ENCODE measurements at regions not wholly inside any gene's neighbourhood (a gene's known extent, or its start where the extent isn't known, plus 50 kb on each side); places are given as distances from the start of the nearest gene placed in this dataset.

DNA sequence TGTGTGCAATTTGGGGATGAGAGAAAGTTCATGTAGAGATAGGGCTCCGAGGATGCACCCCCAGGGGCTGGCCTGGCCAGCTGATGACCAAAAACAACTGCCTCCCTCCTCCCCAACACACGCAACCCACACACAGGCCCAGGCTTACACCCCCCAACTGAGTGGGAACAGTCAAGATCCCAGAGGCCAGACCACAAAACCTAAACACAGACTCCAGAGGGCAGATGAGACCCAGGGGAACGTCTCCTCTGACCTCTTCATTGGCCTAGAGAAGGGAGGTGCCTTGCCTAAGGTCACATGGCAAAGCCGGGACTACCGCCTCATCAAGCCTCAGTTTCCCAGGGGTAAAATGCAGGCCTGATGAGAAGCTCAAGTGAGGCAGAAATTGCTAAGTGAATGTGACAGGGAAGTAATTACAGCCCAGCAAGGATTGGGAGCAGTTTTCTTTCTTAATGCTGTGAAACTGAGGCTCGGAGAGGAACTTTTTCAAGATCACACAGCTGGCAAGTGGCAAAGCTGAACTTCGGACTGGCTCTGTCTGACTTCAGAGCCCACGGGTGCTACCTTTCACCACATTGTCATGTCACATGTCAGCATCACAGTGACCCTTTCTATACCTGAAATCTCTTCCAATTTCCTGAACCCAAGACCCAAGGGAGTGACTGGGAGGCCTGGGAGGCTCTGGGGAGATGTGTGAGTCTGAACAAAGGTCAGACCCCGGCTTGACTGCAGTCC lies 69.9 kb upstream of the WNT11 start:
- no peak for DNase-seq

DNA sequence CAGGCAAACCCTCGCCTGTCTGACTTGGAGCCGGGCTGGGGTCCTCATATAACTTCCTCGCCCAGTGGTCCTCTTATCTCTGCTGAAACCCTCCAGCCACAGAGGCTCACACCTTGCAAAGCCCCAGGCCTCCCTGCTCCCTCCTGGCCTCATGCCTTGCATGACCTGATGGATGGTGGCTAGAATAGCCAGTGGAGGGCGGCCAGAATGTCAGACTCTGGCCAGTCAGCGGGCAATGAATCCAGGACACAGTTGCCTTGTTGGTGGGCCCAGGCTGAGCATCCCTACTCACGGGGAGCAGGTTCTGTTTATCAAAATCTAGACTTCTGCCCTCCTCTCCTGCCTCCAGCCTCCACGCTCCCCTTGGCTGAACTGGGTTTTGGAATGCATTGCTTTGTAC lies 69.1 kb upstream of the WNT11 start:
- no peak for DNase-seq

DNA sequence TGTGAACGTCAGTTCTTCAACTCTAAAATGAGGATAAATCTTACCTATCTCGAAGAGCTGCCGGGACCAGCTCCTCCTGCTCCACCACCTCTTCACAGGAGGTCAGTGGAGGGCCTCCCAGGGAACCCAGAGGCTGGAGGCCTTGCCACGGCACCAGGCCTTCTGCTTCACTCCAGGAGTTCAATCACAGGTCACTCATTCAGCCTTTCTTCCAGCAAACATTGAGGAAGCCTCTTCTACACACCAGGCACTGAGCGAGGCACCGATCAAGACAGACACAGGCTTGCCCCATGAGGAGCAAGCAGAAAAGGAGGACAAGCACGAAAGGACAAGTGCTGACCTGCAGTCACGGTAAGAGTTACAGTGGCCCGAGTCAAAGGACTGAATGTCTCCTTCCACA lies 64.8 kb upstream of the WNT11 start:
- no peak for DNase-seq

DNA sequence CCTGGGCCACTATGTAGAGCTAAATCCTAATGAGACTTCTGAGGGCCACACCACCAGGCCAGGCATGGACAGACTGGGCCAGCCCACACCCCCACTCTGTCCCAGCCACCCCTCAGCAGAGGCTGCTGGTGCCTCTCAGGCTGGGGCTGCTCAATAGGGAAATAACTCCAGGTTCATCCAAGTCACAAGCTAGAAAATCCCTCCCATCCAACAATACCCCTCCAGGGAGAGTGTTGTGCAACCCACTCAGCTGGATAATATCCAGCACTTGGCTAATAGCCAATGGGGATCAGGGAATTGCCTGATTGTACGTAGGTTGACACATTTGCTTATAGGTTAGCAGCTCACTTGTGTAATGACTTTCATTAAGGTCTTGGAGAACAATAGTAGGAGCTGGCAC lies 64.1 kb upstream of the WNT11 start:
- DNase-seq: no peak

DNA sequence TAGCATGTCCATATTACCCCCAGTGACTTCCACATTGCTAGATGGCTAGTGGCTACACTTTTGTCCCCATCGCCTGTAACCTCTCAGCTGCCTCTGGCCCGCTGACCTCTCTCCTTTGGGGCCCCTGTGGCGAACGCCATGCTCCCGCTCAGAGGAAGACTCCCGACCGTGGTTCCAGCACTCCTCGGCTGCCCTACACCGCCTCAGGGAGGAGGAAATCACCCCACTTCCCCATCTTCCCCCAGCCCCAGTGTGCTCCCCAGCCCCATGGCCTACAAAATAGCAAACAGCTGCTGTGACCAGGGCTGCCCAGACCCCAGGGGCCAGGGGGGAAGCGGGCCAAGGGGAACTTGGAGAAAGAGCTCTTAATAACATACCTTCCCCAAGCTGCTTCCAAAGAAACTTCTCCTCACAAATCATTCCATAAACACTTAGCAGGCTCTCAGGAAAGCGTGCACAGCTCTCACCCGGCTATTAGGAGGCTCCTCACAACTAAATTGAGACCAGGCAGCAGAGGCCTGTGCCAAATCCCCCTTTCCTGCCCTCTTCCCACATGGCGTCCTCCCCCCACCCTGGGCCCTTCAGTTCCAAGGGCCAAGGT lies 63.5 kb upstream of the WNT11 start:
- no peak for DNase-seq

DNA sequence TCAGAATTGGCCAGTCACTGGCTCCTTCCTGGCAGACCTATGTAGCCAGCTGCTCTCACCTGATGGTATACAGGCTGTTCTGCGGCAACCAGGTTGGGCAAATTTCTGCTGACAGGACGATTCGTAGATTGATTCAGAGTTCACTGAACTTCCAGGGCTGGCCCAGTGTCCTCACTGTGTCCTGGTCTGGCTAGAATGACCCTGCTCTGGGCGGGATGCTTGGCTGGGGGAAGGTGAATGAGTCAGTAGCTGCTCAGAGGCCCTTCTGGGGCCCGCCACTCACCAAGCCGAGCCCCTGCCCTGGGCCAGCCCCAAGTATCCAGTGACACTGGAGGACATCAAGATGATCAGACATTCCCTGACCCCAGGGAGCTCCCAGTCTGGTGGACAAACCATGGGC lies 62.9 kb upstream of the WNT11 start:
- no peak for DNase-seq

DNA sequence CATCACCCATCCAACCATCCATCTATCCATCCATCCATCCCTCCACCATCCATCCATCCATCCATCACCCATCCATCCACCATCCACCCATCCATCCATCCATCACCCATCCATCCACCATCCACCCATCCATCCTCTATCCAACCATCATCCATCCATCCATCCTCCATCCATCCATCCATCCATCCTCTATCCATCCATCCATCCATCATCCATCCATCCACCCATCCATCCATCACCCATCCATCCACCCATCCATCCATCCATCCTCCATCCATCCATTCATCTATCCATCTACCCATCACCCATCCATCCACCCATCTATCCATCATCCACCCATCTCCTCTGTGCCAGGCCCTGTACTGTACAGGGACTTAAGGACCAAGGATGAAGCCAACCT lies 62.2 kb upstream of the WNT11 start:
- DNase-seq: no peak

DNA sequence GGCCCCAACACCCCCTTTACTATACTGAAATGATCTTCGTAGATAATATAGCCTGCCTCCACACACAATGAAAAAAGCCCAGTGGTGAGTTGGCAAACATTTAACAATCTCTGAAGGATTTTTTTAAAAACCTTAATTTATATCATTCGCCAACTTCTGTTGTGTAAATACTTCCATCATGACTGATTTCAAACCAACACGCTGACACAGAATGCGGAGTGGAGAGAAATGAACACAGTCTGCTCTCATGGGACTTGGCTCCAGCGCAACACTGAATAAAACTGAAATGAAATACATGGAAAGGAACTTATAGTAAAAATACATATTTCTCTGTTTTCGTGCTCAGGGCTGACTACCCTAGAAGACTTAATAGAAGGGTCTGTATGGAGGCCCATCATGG lies 61.3 kb upstream of the WNT11 start:
- no peak for DNase-seq

DNA sequence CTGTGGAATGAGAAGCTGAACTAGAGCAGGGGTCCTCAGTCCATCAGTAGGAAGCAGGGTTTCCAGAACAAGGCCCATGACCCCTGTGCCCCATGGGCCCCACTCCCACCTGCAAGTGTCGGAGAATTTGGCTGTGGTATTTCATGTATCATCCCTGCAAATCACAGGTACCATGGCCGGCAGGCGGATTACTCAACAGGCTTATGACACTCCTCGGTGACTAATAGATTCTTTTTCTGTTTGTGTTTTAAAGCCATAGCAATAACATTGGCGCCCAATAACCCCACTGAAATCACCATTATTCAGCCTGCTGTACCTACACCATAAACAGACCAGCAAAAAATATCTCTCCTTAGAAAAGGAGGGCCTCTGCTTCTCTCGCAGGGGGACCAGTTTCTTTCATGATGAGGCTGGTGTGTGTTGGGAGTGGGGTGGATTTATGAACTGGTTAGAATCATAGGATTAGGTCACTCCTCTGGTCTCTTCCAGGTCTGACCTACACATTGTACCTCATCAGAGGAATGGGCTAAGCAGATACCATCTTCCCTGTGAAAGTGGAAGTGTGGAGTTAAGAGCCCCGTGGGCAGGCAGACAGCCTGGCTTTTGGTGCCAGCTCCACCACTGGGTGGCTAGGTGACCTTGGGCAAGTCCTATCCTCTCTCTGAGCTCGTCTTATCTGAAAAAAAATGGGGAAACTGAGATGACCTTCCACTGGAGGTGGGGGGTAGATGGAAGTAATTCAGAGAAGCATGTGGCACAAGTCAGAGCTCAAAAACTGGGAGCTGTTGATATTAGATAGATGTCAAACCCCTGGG lies 60.2 kb upstream of the WNT11 start:
- DNase-seq: no peak

DNA sequence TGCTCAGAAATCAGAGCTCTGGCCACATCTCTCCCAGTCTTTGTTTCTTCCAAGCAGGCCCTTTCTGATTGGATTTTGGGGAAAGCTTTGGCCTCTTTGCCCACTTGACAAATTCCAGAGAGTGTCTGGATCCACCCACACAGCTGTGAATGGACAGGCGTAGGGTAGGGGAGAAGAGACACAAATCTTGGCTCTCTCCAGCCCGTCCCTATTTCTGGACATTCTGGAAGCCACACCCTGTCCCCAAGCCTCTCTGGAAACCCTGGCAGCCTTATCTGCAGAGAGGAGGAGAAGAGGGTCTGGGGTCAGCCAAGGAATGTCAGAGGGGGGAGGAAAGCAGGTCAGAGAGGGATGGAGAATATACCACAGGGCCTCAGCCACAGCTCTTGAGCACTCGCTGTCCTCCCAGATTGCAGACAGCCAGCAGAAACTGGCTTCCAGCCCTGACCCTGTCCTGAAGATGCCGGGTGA lies 59.5 kb upstream of the WNT11 start:
- no peak for DNase-seq

DNA sequence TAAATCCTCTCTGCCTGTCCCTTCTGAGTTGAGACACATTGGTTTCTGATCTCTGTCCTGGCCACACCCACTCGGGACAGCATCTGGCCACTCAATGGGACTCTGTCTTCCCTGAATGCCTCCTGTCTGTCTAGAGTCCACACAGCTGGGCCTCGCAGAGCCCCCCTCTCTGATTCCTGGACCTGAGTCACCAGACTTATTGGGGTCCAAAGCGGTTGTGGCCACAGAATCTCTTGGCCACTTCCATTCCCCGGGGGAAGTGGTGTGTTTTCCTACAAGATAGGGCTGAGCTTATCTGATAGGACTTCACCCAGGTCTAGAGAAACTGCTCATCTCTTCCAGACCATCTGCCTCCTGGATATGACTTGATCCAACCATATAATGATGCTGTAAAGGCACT lies 57.4 kb upstream of the WNT11 start:
- DNase-seq: no peak

DNA sequence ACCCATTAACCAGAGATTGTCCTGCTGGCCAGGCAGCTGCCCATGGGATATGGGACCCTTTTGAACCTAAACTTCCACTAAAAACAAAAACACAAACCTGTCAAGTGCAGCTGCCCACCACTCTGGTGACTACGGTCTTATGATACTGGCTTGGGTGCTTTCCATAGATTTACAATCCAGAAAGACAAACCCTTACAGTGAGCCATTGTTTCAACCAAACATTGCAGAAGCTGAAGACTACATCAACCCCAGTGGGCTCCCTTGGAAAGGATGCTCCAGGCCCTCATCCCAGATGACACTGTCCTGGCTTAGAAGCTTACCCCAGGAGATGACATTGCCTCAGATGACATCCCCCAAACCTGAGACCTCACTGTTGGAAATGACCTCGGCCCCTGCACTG lies 56.9 kb upstream of the WNT11 start:
- DNase-seq: no peak

DNA sequence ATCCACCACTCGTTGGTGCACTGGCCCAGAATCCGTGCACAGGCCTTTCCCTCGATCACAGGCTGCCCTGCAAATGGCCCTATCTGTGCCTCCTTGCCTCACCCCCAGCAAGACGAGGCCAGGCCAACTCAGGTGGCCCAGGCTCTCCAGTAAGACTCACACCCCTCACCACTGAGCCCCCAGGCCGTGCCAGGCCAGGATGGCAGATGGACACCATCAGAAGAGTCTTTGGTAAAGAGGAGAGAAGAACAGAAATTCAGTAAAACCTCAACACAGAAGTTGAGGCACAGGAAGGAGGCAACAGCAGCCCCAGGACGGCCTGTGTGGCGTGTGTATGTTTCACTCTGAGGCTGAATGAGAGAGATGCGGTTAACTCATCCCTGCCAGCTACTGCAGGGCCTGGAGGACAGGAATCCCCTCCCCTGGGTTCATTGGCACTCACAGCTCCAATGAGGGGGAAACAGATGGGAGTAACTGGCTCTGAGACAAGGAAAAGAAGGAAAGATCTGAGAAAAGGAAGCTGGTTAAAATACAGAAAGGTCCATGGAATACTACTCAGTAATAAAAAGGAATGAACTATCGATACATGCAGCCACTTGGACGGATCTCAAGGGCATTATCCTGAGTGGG lies 54.1 kb upstream of the WNT11 start:
- DNase-seq: no peak

DNA sequence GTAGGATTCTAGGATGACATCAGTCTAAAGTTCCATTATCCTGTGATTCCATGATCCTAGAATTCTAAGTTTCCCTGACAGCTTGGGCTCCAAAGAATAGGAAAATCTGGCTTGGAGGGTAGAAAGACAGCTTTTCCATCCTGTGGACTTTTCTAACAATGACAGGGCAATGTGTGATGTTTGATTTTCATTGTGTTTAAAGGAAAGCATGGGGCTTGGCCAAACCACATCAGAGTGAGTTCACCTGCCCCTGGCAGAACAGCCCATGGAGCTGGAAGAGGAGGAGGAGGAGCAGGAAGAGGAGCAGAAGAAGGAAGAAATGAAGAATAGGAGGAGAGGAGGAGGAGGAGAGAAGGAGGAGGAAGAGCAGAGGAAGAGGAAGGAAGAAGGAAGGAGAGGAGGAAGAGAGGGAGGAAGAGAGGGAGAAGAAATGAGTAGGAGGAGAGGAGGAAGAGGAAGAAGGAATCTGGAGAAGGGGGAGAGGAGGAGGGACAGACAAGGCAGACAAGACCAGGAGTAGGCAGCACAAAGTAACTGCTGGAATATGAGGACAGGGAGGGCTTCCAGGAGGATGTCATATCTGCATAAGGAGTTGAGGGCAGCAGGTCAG lies 53.1 kb upstream of the WNT11 start:
- DNase-seq: no peak

DNA sequence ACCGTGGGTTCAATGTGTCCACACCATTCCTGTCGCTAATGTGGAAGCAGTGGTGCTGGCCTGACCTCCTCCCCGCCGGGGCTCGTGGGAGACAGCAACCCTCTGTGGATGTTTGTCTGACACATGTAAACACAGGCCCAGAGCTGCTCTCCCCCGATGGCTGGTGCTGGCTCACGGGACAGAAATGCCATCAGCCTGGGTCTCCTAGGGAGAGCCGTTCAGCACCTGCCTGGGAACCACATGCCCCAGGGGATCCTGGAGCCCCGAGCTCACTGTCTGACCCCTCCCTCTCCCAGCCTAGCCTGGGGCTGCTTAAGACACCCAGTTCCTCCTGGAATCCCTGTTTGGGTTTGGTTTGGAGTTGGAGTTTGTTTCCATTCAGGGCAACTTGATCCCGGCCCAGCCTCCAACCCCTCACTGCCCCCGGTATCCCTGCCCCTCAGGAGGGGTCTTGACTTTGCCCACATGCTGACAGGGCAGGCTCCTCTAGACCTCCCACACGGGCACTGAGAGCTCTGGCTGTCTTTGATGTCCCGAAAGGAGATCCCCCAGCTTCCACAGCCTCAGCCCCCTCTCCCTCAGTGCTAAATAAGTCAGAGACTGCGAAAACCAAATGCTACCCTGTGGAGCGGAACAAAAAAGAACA lies 50.9 kb upstream of the WNT11 start:
- no peak for DNase-seq

DNA sequence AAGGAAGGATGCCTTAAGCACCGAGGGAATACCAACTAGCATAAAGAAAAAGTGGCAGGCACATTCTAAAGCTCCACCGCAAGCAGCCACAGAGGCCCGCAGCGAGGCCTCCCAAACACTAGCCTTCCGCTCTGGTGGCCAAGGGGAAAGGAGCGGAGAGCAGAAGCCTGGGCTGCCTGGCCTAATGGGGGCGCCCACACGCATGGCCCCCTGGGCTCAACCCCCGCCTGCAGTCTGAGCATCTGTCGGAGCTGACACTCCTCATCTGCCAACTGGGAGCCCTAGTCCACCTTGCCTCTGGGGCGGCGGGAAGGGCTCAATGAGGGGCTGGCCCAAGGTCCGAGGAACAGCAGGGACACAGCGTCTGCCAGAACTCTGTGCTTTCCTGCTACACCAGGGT lies 50.1 kb upstream of the WNT11 start:
- DNase-seq: no peak

Measured in CD4-positive, alpha-beta T cell treated with Interleukin-10 for 1 hour (primary cell).